Transverse colon (tissue), 4 donors: ENCODE measurements at regions not wholly inside any gene's neighbourhood (a gene's known extent, or its start where the extent isn't known, plus 50 kb on each side); places are given as distances from the start of the nearest gene placed in this dataset.

Source experiments
- DNase-seq: peaks from one replicate; pipeline ENCODE4 v3.0.0-alpha.2; 2019
- H3K27ac ChIP-seq, 4 donors: fragments of 200-600 bp; sonication (generic); 2 replicates each; pipeline ENCODE4 v1.5.1; 2016 to 2018; ENCODE audit warnings: inconsistent platforms in 4 of 4
- H3K27me3 ChIP-seq: fragments of 200-600 bp; sonication (generic); 2 replicates; pipeline ENCODE4 v1.5.1; 2017; ENCODE audit warnings: inconsistent platforms
- H3K36me3 ChIP-seq, 4 donors: fragments of 200-600 bp; sonication (generic); 2 replicates each; pipeline ENCODE4 v1.5.1; 2017 to 2019; ENCODE audit warnings: inconsistent platforms in 4 of 4
- H3K4me1 ChIP-seq, 4 donors: fragments of 200-600 bp; sonication (generic); 2 replicates each; pipeline ENCODE4 v1.5.1; 2017 to 2020; ENCODE audit warnings: inconsistent platforms in 4 of 4
- H3K4me3 ChIP-seq, 4 donors: fragments of 200-600 bp; sonication (generic); 1 replicate in 1 of 4; 2 replicates in 3 of 4; pipeline versions ENCODE4 v1.5.1 to v1.6.1; 2017 to 2019; ENCODE audit warnings: inconsistent platforms in 4 of 4
- H3K9me3 ChIP-seq, 2 donors: fragments of 200-600 bp; sonication (generic); 2 replicates each; pipeline ENCODE4 v1.5.1; 2017 to 2019; ENCODE audit warnings: inconsistent platforms in 2 of 2
- EP300 ChIP-seq: sonication (generic); formaldehyde crosslinking; IDR thresholded peaks from one replicate; pipeline ENCODE4 v1.6.1; 2017; ENCODE audit warnings: antibody characterized with exemption, low read depth
- POLR2A ChIP-seq: fragments of 450-650 bp; IDR thresholded peaks from one replicate; pipeline ENCODE4 v1.6.1; 2016; ENCODE audit warnings: antibody characterized with exemption, mild to moderate bottlenecking, moderate library complexity
- POLR2AphosphoS5 ChIP-seq, 3 donors: sonication (generic); formaldehyde crosslinking; IDR thresholded peaks; one replicate each; pipeline ENCODE4 v1.6.1; 2016; ENCODE audit warnings: antibody characterized with exemption in 3 of 3
- WGBS, 2 donors: methylation state at CpG; one replicate each; pipeline ENCODE4 v1.1.5; 2018; ENCODE audit warnings: low coverage in 1 of 2; 5-methylcytosine and 5-hydroxymethylcytosine counted together
- in situ Hi-C, 4 donors: fragments of 200-750 bp; cut with MboI; loops; one replicate each; pipeline versions ENCODE4 v1.15.0 to v1.15.1; 2017; ENCODE audit warnings: low sequenced_read_pairs in 3 of 4, low pct_ligation_motif_present in 1 of 4, low pct_unique_long_range_greater_than_20kb in 1 of 4
- intact Hi-C: fragments of 100-400 bp; cut with DNase I; formaldehyde crosslinking; loops from one replicate; pipeline ENCODE4 v1.15.1; 2023; ENCODE audit warnings: low total_unique reads
- TF ChIP-seq, protein P1 (sequence below), 5 experiments: fragments of 200-600 bp in 3 of 5; fragments of 450-650 bp in 2 of 5; sonication (generic) in 3 of 5; IDR thresholded peaks; 1 replicate in 2 of 5; 2 replicates in 3 of 5; pipeline ENCODE4 v1.5.1; 2016 to 2017; ENCODE audit warnings: antibody characterized with exemption in 5 of 5, inconsistent platforms in 3 of 5, mild to moderate bottlenecking in 2 of 5, moderate library complexity in 1 of 5

DNA sequence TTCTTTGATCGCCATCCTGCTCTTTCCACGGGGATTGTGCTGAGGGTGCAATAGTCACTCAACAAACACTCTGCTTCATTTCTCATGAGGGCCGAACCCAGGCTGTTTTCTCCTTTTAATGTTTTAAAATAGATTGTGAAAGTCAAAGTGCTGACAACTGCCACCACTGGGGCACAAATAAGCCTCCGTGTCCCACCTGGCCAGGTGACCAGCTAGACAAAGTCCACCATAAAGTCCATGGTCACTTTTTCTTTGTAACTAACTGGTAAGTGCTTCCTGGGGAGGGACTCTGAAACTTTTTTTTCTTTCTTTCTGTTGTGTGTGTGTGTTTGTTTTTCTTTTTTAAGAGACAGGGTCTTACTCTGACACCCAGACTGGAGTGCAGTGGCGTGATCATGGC is 219.8 kb downstream of the LY86 start:
- no peak overlapping the region for H3K4me3 ChIP-seq
- H3K4me1 ChIP-seq = peaks cover 4 to 14% (median 10%) of the 10 kb centered on the region in 4 donors
- no peaks in the 10 kb centered on the region for H3K36me3 ChIP-seq
- TF ChIP-seq, protein P1, sequence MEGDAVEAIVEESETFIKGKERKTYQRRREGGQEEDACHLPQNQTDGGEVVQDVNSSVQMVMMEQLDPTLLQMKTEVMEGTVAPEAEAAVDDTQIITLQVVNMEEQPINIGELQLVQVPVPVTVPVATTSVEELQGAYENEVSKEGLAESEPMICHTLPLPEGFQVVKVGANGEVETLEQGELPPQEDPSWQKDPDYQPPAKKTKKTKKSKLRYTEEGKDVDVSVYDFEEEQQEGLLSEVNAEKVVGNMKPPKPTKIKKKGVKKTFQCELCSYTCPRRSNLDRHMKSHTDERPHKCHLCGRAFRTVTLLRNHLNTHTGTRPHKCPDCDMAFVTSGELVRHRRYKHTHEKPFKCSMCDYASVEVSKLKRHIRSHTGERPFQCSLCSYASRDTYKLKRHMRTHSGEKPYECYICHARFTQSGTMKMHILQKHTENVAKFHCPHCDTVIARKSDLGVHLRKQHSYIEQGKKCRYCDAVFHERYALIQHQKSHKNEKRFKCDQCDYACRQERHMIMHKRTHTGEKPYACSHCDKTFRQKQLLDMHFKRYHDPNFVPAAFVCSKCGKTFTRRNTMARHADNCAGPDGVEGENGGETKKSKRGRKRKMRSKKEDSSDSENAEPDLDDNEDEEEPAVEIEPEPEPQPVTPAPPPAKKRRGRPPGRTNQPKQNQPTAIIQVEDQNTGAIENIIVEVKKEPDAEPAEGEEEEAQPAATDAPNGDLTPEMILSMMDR (IDR thresholded peaks at IDR 0.05) = no peak
- TF ChIP-seq POLR2AphosphoS5 (IDR thresholded peaks at IDR 0.05) (no peak), POLR2A (no peak), EP300 (no peak)
- in situ Hi-C loops = no loop called here
- no peak for DNase-seq
- no peaks in the 10 kb centered on the region for H3K27me3 ChIP-seq
- H3K9me3 ChIP-seq = no peaks in the 10 kb centered on the region
- intact Hi-C loops = no loop called here
- 86 to 91% methylated on average over 3 to 5 of the region's 5 CpGs for WGBS, 2 donors
- no peak overlapping the region for H3K27ac ChIP-seq

DNA sequence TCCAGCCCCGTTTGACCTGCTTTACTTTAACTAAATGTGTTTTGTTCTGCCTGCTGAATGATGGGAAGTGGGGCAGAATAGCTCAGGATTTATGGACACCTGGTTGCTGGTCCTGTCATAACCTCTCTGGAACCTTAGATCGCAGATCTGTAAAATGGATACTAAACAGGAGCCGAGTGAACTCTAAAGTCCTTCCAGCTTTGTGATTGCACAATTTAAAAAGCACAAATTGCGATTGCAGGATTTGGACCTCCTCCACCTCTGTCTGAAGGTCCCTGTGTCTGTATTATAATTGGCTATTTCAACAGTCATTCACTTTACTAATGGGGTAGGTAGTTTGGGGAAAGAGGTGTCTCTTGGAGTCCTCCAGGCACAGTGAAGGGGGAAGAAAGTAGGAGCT is 220.4 kb downstream of the LY86 start:
- 80 to 85% methylated on average over 2 to 4 of the region's 4 CpGs for WGBS, 2 donors
- peaks cover 4 to 14% (median 10%) of the 10 kb centered on the region in 4 donors for H3K4me1 ChIP-seq
- no peaks in the 10 kb centered on the region for H3K36me3 ChIP-seq
- intact Hi-C loops = no loop called here
- no peak overlapping the region for H3K4me3 ChIP-seq
- TF ChIP-seq POLR2A (no peak), EP300 (no peak), POLR2AphosphoS5 (IDR thresholded peaks at IDR 0.05) (no peak)
- TF ChIP-seq, protein P1 (IDR thresholded peaks at IDR 0.05) = no peak
- H3K27ac ChIP-seq = no peak overlapping the region
- no peak for DNase-seq
- no peaks in the 10 kb centered on the region for H3K9me3 ChIP-seq
- H3K27me3 ChIP-seq = no peaks in the 10 kb centered on the region
- in situ Hi-C loops = no loop called here

GRCh38 chr6:6810727-6811126 is 222.2 kb downstream of the LY86 start:
- no peaks in the 10 kb centered on the region for H3K36me3 ChIP-seq
- peaks cover 4 to 14% (median 10%) of the 10 kb centered on the region in 4 donors for H3K4me1 ChIP-seq
- intact Hi-C loops = no loop called here
- H3K27ac ChIP-seq = peak overlapping the region; percentile 56 to 73 (median 70)
- H3K27me3 ChIP-seq = no peaks in the 10 kb centered on the region
- in situ Hi-C loops = no loop called here
- H3K9me3 ChIP-seq = no peaks in the 10 kb centered on the region
- peak; percentile 20 for DNase-seq
- TF ChIP-seq POLR2A (no peak), EP300 (no peak), POLR2AphosphoS5 (IDR thresholded peaks at IDR 0.05) (no peak)
- TF ChIP-seq, protein P1 (IDR thresholded peaks at IDR 0.05) = no peak
- peak overlapping the region in 3 of 4 donors; percentile 0 to 42 (median 13) for H3K4me3 ChIP-seq
- WGBS, 2 donors = 42 to 50% methylated on average over 2 to 6 of the region's 6 CpGs

GRCh38 chr6:6811128-6812009 is 222.8 kb downstream of the LY86 start:
- Histone ChIP-seq H3K4me3 (peak overlapping the region in 3 of 4 donors; percentile 0 to 42 (median 13)), H3K9me3 (no peaks in the 10 kb centered on the region), H3K27ac (peak overlapping the region; percentile 56 to 73 (median 70)), H3K36me3 (no peaks in the 10 kb centered on the region), H3K27me3 (no peaks in the 10 kb centered on the region), H3K4me1 (peaks cover 4 to 14% (median 10%) of the 10 kb centered on the region in 4 donors)
- peak; percentile 77 for DNase-seq
- WGBS, 2 donors = 13 to 14% methylated on average over 12 to 16 of the region's 16 CpGs
- intact Hi-C loops (no loop called here), in situ Hi-C loops (no loop called here)
- TF ChIP-seq EP300 (no peak), POLR2AphosphoS5 (IDR thresholded peaks at IDR 0.05) (peak in 1 of 3 donors; percentile 35), POLR2A (peak; percentile 65)
- TF ChIP-seq, protein P1 (IDR thresholded peaks at IDR 0.05) = no peak
